ENCODE measurements at regions not wholly inside any gene's neighbourhood (a gene's known extent, or its start where the extent isn't known, plus 50 kb on each side); places are given as distances from the start of the nearest gene placed in this dataset.

DNA sequence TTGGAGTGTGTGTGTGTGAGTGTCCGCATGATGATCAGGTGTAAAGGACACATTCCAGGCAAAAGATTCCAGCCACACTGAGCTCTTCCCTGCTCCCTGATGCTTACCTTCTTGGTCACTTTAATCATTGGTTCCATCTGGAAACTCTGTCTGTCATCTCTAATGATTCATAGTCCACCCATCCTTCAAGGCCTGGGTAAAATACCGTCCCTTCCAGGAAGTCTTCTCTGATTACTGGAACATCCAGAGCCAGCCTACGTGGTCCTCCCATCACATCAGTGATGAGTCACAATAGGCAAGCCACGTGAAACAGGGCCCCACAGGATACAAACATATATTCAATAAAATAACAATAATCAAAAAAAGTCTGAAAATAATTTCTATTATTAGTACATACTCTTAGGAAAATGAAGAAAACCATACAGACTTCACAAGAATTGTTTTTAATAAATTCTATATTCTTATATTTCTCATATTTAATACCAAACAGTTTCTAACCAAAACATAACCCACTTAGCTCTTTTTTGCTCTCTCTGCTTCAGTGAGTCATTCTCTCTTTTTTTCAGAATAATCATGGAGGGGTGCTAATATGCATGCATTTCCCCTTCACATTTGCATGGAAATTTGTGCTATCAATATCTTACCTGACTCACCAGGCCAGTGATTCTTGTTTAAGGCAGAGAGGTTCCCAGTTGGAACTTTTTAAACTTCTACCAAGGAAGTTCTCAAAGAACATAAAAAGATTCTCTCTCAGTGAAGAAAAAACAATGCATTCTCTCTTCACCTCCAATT is 263.2 kb downstream of the TOX3 start:
- Histone ChIP-seq H3K27ac (replicated peaks) (no peak overlapping the region), H3K4me3 (replicated peaks; ENCODE audit: insufficient read depth, low read length) (no peak overlapping the region), H3K27me3 (ENCODE audit: insufficient read depth, poor library complexity, severe bottlenecking) (no peaks in the 10 kb centered on the region)
- TF ChIP-seq SPI1 (IDR thresholded peaks at IDR 0.05; ENCODE audit: borderline replicate concordance, low read depth), result no peak
- DNase-seq (ENCODE audit: low read depth in 1 of 2, low spot score in 1 of 2), result no peak

DNA sequence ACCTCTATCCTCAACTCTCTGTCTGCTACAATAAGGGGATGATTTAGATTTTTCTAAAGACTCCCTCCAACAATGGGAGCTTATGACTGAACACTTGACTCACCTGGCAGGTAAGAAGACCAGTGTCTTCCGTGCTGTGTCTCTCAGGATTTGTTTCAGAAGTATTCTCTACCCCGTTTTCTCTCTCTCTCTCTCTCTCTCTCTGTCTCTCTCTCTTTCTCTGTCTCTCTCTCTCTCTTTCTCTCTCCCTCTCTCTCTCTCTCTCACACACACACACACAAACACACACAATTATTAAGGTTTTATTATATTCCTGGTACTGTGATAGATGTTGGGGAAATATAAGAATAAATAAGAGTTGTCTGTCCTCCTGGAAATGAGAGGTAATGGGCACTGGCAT is 263.9 kb downstream of the TOX3 start:
- Histone ChIP-seq H3K27me3 (ENCODE audit: insufficient read depth, poor library complexity, severe bottlenecking) (no peaks in the 10 kb centered on the region), H3K27ac (replicated peaks) (no peak overlapping the region), H3K4me3 (replicated peaks; ENCODE audit: insufficient read depth, low read length) (no peak overlapping the region)
- DNase-seq (ENCODE audit: low read depth in 1 of 2, low spot score in 1 of 2), result no peak
- no peak for TF ChIP-seq SPI1 (IDR thresholded peaks at IDR 0.05; ENCODE audit: borderline replicate concordance, low read depth)
- TF ChIP-seq GABPA (IDR thresholded peaks at IDR 0.05; ENCODE audit: low read depth), result no peak
- no peak for TF ChIP-seq CTCF (IDR thresholded peaks at IDR 0.05; ENCODE audit: insufficient read depth, low read length)
- no peak for TF ChIP-seq POLR2AphosphoS5 (IDR thresholded peaks at IDR 0.05; ENCODE audit: low read depth)
- TF ChIP-seq, protein P1, sequence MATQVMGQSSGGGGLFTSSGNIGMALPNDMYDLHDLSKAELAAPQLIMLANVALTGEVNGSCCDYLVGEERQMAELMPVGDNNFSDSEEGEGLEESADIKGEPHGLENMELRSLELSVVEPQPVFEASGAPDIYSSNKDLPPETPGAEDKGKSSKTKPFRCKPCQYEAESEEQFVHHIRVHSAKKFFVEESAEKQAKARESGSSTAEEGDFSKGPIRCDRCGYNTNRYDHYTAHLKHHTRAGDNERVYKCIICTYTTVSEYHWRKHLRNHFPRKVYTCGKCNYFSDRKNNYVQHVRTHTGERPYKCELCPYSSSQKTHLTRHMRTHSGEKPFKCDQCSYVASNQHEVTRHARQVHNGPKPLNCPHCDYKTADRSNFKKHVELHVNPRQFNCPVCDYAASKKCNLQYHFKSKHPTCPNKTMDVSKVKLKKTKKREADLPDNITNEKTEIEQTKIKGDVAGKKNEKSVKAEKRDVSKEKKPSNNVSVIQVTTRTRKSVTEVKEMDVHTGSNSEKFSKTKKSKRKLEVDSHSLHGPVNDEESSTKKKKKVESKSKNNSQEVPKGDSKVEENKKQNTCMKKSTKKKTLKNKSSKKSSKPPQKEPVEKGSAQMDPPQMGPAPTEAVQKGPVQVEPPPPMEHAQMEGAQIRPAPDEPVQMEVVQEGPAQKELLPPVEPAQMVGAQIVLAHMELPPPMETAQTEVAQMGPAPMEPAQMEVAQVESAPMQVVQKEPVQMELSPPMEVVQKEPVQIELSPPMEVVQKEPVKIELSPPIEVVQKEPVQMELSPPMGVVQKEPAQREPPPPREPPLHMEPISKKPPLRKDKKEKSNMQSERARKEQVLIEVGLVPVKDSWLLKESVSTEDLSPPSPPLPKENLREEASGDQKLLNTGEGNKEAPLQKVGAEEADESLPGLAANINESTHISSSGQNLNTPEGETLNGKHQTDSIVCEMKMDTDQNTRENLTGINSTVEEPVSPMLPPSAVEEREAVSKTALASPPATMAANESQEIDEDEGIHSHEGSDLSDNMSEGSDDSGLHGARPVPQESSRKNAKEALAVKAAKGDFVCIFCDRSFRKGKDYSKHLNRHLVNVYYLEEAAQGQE (IDR thresholded peaks at IDR 0.05; ENCODE audit: insufficient replicate concordance, low read depth), result no peak

DNA sequence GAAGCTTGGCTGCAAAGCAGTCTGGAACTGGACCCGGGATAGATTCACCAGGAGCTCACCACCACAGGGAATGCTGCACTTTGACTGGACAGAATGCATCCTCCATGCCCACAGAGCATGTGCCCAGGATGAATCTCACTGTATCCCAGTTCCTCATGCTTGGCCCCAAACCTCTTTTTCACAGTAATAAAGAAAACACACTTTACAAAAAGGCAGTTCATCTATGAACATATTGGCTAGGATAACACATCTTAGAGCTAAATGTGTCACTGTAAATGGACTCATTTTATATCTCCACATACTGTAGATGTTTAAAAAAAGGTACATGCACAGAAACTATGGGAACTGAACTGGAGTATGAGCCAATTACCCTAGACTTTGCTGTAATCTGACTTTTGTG is 266.9 kb downstream of the TOX3 start:
- TF ChIP-seq POLR2AphosphoS5 (IDR thresholded peaks at IDR 0.05; ENCODE audit: low read depth) (no peak), GABPA (IDR thresholded peaks at IDR 0.05; ENCODE audit: low read depth) (no peak), CTCF (IDR thresholded peaks at IDR 0.05; ENCODE audit: insufficient read depth, low read length) (no peak), SPI1 (IDR thresholded peaks at IDR 0.05; ENCODE audit: borderline replicate concordance, low read depth) (no peak)
- TF ChIP-seq, protein P1 (IDR thresholded peaks at IDR 0.05; ENCODE audit: insufficient replicate concordance, low read depth), result no peak
- no peak for DNase-seq (ENCODE audit: low read depth in 1 of 2, low spot score in 1 of 2)
- Histone ChIP-seq H3K4me3 (replicated peaks; ENCODE audit: insufficient read depth, low read length) (no peak overlapping the region), H3K27me3 (ENCODE audit: insufficient read depth, poor library complexity, severe bottlenecking) (no peaks in the 10 kb centered on the region), H3K27ac (replicated peaks) (no peak overlapping the region)

DNA sequence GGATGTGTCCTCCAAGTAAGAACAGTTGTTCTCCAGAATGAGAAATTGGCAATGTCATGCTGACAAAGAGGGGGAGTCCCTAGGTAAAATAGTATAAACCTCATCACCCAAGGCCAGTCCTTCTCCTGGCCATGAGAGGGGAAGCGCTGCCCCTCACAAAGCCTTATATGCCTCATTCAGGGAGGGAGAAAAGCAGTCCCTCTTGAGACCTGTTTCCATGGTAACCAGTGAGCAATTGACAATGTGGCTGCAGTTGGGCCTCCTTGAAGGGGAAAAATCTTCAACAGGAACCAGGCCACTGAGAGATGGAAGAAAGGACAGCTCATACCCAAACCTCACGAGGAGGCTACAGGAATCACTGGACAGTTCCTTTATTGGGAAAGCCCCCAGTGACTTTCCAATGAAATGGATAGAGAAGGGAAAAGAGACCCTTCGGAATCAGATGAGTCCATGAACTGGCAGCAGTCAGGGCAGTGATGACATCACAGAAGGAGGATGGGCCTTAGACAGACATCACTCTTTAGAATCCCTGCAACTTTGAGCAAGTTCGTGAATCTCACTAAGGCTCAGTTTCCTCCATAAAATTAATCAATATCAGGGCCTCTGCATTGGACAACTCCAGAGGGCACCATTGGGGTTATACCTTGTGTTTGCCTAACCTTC is 275.7 kb downstream of the TOX3 start:
- no peaks in the 10 kb centered on the region for H3K27me3 ChIP-seq (ENCODE audit: insufficient read depth, poor library complexity, severe bottlenecking)
- no peak overlapping the region for H3K27ac ChIP-seq (replicated peaks)
- DNase-seq (ENCODE audit: low read depth in 1 of 2, low spot score in 1 of 2), result no peak
- no peak for TF ChIP-seq SPI1 (IDR thresholded peaks at IDR 0.05; ENCODE audit: borderline replicate concordance, low read depth)
- TF ChIP-seq POLR2AphosphoS5 (IDR thresholded peaks at IDR 0.05; ENCODE audit: low read depth), result no peak
- no peak for TF ChIP-seq CTCF (IDR thresholded peaks at IDR 0.05; ENCODE audit: insufficient read depth, low read length)
- no peak for TF ChIP-seq GABPA (IDR thresholded peaks at IDR 0.05; ENCODE audit: low read depth)
- TF ChIP-seq, protein P1 (IDR thresholded peaks at IDR 0.05; ENCODE audit: insufficient replicate concordance, low read depth), result no peak
- H3K4me3 ChIP-seq (replicated peaks; ENCODE audit: insufficient read depth, low read length), result no peak overlapping the region

Measured in HL-60 (cell line).